Activated CD4-positive, alpha-beta T cell treated with anti-CD3 and anti-CD28 coated beads for 1 hour (primary cell): ENCODE measurements at regions not wholly inside any gene's neighbourhood (a gene's known extent, or its start where the extent isn't known, plus 50 kb on each side); places are given as distances from the start of the nearest gene placed in this dataset.
A peak's percentile ranks its signal among the peaks of the same experiment; 100 is the strongest.
"Not testable (repeated sequence)": the region's sequence is repeated elsewhere in the genome, so short reads cannot be mapped to it uniquely, and the experiment has no call there.

Experiments
- DNase-seq: peaks from one replicate; pipeline ENCODE4 v3.0.0-alpha.2; 2020

GRCh38 chr12:47367912-47368537 lies 288.3 kb upstream of the AMIGO2 start:
- DNase-seq = no peak

DNA sequence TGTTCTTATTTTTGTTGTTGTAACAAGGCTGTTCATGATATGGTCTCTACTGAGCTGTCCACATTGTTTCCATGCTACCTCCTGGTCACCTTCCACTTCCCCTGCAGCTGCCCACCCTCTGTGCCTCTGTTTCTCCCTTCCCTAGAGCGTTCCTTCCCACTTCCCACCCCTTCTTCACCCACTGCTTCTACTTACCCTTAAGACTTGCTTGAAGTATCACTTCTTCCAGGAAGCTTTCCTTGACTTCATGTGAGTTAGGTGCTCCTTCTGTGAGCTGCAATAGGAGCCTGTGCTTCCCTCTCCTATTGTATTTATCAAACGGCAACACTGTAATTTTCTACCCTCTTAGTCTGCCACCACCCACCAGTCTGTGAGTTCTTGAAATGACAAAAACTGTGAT lies 286.8 kb upstream of the AMIGO2 start:
- no peak for DNase-seq

DNA sequence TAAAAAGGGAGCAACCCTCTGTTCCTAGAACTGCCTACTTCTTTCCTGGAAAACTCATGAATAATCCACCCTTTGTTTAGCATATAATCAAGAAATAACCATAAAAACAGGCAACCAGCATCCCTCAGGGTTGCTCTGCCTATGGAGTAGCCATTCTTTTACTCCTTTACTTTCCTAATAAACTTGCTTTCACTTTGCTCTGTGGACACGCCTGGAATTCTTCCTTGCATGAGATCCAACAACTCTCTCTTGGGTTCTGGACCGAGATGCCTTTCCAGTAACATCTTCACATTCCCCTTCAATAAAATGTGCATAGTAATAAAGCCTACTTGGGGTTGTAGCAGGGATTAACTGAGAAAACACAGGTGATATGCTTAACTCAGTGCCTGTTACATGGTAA lies 286.4 kb upstream of the AMIGO2 start:
- DNase-seq = no peak

GRCh38 chr12:47365443-47366076 lies 285.8 kb upstream of the AMIGO2 start:
- not testable (repeated sequence) for DNase-seq

DNA sequence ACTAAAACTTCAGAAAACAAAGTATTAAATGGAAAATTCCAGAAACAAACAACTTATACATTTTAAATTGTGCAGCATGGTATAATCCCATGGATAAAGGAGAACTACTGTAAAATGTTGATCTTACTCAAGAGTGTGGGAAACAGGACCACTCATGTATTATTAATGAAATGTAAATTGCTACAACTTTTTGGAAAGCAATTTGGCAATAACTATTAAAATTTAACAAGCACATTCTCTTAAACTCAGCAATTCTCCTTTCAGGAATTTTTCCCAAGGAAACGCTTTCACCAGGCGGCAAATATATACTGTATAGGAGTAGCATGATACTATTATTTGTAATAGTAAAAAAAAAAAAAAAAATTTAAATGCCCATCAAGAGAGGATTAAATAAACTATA lies 284.5 kb upstream of the AMIGO2 start:
- no peak for DNase-seq

DNA sequence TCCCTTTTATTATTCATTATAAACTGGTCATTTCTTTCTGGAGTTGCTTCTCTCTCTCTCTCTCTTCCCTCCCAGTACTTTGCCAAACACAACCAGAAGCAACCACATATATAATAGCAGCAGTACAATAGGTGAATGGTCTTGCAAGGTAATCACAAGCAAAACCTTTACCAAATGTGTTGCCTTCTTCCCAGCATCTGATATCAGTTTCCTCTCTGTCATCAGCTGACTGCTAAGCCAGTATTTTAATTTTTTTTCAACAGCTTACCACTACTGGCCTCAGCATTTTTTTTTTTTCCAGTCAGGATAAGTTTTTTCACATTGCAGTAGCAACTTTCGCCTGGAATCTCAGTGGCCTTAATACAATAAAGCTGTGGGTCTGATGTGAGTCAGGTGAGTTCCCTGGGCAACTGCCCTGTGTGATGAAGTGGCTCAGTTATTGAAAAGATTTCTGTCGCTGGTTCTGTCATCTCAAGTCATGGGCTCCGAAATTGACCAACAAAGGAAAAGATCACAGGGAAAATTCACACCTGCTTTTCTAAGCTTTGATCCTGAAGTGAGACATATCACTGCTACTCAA lies 282.5 kb upstream of the AMIGO2 start:
- DNase-seq = no peak

DNA sequence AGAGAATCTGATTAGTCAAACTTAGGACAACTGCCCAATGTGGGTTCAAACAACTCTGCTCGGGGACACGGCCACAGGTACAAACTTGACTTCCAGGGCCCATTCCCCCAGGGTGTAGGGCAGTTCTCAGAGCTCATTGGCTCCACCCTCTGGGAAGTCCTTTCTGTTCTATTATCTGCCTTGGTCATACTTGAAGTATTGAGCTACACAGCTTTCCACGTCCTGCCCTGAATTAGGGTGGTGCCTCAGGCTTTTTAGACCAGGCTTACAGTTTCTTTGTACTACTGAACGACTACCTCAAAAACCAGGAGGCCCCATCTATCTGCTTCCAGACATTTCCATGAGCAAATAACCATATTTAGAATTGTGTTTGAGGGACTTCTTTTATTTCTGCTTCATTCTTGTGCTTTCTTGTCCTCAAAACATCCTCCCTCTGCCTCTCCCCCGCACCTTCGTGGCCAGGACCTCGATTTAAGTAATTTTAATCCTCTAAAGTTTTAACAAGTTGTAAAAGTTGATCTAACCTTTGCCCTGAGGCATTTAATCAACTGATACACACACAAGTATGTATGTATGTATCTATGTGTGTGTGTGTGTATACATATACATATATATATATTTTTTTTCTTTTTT lies 281.7 kb upstream of the AMIGO2 start:
- peak; percentile 13 for DNase-seq

GRCh38 chr12:47360771-47361388 lies 281.1 kb upstream of the AMIGO2 start:
- peak; percentile 19 for DNase-seq

- no peak for DNase-seq
Measured at GRCh38 chr12:47360093-47360480, 280.3 kb upstream of the AMIGO2 start.

- no peak for DNase-seq
Measured at GRCh38 chr12:47359310-47360092, 279.7 kb upstream of the AMIGO2 start.

DNA sequence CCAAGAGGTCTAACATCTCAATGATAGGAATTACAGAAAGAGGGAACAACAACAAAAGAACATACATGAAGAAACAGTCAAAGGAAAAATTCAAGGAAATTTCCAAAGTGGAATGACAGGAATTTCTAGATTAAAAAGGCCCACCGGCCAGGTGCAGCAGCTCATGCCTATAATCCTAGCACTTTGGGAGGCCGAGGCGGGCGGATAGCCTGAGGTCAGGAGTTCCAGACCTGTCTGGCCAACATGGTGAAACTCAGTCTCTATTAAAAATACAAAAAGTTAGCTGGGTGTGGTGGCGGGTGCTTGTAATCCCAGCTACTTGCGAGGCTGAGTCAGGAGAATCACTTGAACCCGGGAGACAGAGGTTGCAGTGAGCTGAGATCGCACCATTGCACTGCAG lies 277.2 kb upstream of the AMIGO2 start:
- not testable (repeated sequence) for DNase-seq

DNA sequence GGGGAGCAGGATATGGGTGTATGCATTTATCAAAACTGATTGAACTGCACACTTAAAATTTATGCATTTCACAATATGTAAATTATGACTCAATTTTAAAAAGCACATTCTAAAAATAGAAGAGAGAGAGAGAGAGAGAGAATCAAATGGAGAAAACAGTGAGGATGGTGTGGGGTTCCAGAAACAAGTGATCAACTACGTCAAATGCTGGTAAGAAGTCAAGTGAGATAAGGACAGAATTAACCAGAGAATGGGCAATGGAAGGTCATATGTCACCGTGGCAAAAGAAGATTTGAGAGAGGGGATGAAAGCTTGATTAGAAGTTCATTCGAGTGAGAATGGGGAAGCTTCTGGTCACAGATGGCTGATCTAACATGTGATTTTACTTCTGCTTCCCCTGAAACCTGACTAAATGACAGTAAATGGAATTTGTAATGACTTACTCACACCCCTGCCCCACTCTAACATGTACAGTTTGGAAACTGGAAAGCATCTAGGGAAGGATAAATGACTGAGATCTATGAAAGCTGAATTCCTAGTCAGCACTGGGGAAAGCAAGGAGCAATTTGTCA lies 276.5 kb upstream of the AMIGO2 start:
- no peak for DNase-seq

DNA sequence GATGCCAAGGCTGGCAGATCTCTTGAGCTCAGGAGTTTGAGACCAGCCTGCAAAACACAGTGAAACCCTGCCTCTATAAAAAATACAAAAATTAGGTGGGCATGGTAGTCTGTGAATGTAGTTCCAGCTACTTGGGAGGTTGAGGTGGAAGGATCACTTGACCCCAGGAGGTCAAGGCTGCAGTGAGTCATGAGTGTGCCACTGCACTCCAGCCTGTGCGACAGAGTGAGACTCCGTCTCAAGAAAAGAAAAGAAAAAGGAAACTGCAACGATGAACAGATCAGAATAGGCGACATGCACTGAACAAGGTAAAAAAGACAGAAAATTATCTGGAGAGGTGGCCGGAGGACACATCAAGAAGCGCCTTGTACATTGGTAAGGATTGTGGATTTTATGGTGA lies 273.7 kb upstream of the AMIGO2 start:
- no peak for DNase-seq

- DNase-seq = no peak
Measured at GRCh38 chr12:47352067-47352466, 272.3 kb upstream of the AMIGO2 start.

GRCh38 chr12:47351526-47351925 lies 271.8 kb upstream of the AMIGO2 start:
- no peak for DNase-seq

GRCh38 chr12:47350062-47350408 lies 270.3 kb upstream of the AMIGO2 start:
- no peak for DNase-seq

DNA sequence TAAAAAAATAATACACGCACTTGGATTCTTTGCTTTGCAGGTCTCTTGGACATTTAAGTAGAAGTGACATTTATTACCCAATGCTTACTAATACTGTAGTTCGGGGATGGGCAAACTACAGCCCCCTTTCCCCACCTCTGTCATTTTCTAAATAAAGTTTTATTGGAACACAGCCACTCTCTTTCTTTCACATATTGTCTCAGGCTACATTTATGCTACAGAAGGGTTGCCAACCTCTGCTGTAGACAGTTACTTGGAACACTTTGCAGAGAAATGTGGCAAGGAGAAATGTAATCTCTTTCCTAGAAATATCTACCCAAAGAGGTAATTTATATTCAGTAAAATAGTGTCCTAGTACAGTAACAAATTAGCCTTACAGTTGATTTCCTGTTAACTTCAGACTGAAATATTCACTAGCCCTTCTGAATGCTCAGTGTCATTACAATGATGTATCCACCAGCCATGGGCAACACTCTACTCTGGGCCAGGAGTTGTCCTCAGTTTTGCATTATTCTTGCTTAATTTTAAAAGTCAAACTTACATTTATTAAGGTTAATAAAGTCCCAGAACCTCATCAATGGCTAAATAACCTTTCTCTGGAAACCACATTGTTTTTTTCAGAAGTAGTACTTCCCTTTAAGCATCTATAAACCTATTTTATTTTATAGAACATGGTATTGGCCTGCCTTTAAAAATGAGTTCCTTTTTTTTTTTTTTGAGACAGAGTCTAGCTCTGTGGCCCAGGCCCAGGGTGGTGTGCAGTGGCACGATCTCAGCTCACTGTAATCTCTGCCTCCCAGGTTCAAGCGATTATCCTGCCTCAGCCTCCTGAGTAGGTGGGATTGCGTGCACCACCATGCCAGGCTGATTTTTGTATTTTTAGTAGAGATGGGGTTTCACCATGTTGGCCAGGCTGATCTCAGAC lies 269.6 kb upstream of the AMIGO2 start:
- no peak for DNase-seq

DNA sequence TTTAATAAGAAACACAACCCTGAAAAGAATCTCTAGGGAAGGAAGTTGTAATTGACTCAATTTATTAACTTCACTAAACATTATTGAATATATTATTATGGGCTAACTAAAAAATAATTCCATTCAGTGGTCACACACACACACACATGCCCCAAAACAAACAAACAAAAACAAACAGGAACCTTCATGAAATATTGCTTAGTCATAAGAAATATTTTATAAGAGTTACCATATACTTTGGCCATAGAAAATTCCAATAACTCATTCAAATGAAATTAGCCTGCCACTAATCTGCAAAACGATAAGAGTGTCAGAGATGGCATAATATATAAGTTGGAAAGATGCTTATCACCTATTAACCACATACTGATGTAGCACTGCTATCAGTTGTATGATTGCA lies 268.4 kb upstream of the AMIGO2 start:
- no peak for DNase-seq

GRCh38 chr12:47346251-47347019 lies 266.7 kb upstream of the AMIGO2 start:
- DNase-seq = no peak

- DNase-seq = no peak
Measured at GRCh38 chr12:47343684-47344567, 264.2 kb upstream of the AMIGO2 start.
